ENCODE measurements at regions not wholly inside any gene's neighbourhood (a gene's known extent, or its start where the extent isn't known, plus 50 kb on each side); places are given as distances from the start of the nearest gene placed in this dataset.

DNA sequence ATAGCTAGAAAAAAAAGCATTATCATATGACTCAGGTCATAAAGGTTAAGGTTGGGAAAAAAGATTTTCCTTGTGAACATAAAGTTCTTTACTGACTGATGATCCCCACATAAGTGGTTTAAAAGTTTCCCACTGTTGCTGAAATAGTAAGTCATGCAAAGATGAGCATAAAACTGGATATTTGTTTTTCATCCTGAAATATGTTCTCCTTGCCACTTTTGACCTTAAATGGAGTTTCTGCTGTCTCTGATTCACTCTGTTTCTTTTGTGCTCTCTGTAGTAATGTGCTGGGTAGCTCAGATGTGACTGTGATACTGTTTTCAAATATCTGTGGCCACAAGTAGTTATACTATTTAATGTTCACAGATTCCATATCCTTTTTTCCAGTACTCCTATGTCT is 162.5 kb upstream of the GAS1 start:
- no peak overlapping the region for H4K5ac ChIP-seq (ENCODE audit: insufficient read length, low read depth, low read length)
- H2BK20ac ChIP-seq (ENCODE audit: low read length): no peak overlapping the region
- H3K27ac ChIP-seq (ENCODE audit: low read depth, low read length): no peak overlapping the region
- CTCF ChIA-PET (ENCODE audit: partially characterized antibody): interaction anchor here (1.3 kb wide), 1 partner anchor 161 kb away, joined by 3 read pairs; no protein-coding TSS in a partner anchor
- H3K23me2 ChIP-seq (ENCODE audit: low read depth, low read length): no peaks in the 10 kb centered on the region
- no peak overlapping the region for H2AK5ac ChIP-seq (ENCODE audit: low read depth, low read length)
- no peak overlapping the region for H3K14ac ChIP-seq (ENCODE audit: insufficient read length)
- H3K9ac ChIP-seq (replicated peaks in 1 of 4; ENCODE audit: extremely low read depth in 1 of 4, low read depth in 3 of 4, low read length in 3 of 4): no peak overlapping the region
- peaks cover 0 to 2% (median 0%) of the 10 kb centered on the region in 4 experiments; a peak in 1 of 7 replicates for H3K4me1 ChIP-seq (replicated peaks in 1 of 4; ENCODE audit: control insufficient read depth in 3 of 4, insufficient read depth in 4 of 4, low read length in 3 of 4)
- H3K4me3 ChIP-seq (ENCODE audit: extremely low read depth in 1 of 4, insufficient read depth in 2 of 4, low read depth in 3 of 4, low read length in 4 of 4): no peak overlapping the region
- FAIRE-seq: no peak
- H2BK15ac ChIP-seq (ENCODE audit: low read length): no peak overlapping the region
- no peak overlapping the region for H3K23ac ChIP-seq (ENCODE audit: insufficient read length)
- POLR2A ChIA-PET (ENCODE audit: partially characterized antibody): no interaction called here
- H3K79me1 ChIP-seq (ENCODE audit: low read depth, low read length): no peaks in the 10 kb centered on the region
- no peaks in the 10 kb centered on the region for H3K79me2 ChIP-seq (ENCODE audit: control insufficient read depth in 1 of 2, insufficient read depth in 2 of 2, low read length in 2 of 2)
- no peak overlapping the region for H2BK120ac ChIP-seq (replicated peaks; ENCODE audit: low read depth, low read length)
- no peak overlapping the region for H2BK5ac ChIP-seq (ENCODE audit: low read depth, low read length)
- H3K4me2 ChIP-seq (ENCODE audit: insufficient read depth in 1 of 2, low read depth in 2 of 2, low read length in 2 of 2): no peak overlapping the region
- H3K27me3 ChIP-seq (replicated peaks in 1 of 4; ENCODE audit: control insufficient read depth in 3 of 4, extremely low read depth in 1 of 4, insufficient read depth in 3 of 4, low read length in 3 of 4): no peaks in the 10 kb centered on the region
- H3K4ac ChIP-seq (replicated peaks; ENCODE audit: insufficient read length, low read depth, low read length): no peak overlapping the region
- H2AFZ ChIP-seq (ENCODE audit: low read length): no peak overlapping the region
- DNase-seq (ENCODE audit: low read depth in 1 of 2, low spot score in 2 of 2): no peak
- H2BK12ac ChIP-seq (ENCODE audit: low read depth, low read length): no peak overlapping the region
- no peaks in the 10 kb centered on the region for H3K36me3 ChIP-seq (ENCODE audit: control insufficient read depth in 2 of 4, insufficient read depth in 4 of 4, low read length in 3 of 4)
- no peak overlapping the region for H4K91ac ChIP-seq (replicated peaks; ENCODE audit: insufficient read length, low read length)
- no peak overlapping the region for H3K56ac ChIP-seq (replicated peaks; ENCODE audit: insufficient read length, low read depth, low read length)
- no peaks in the 10 kb centered on the region for H4K20me1 ChIP-seq (replicated peaks in 1 of 2; ENCODE audit: control insufficient read depth in 1 of 2, insufficient read depth in 2 of 2, low read length in 2 of 2)
- no peak overlapping the region for H4K8ac ChIP-seq (ENCODE audit: extremely low read depth, insufficient read depth, low read length)
- TF ChIP-seq CHD1 (IDR thresholded peaks at IDR 0.05; ENCODE audit: low read depth, low read length): no peak
- TF ChIP-seq, protein P1, sequence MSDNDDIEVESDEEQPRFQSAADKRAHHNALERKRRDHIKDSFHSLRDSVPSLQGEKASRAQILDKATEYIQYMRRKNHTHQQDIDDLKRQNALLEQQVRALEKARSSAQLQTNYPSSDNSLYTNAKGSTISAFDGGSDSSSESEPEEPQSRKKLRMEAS (IDR thresholded peaks at IDR 0.05): no peak
- peaks cover 5 to 6% of the 10 kb centered on the region in 2 experiments; a peak in 2 of 4 replicates for H3K9me3 ChIP-seq (ENCODE audit: insufficient read depth in 2 of 2, low read depth in 1 of 2, low read length in 1 of 2)
- H3K18ac ChIP-seq (ENCODE audit: extremely low read depth, low read length): no peak overlapping the region
